Thyroid gland (tissue), 4 donors: ENCODE measurements at regions not wholly inside any gene's neighbourhood (a gene's known extent, or its start where the extent isn't known, plus 50 kb on each side); places are given as distances from the start of the nearest gene placed in this dataset.

ENCODE experiments used
- DNase-seq, 2 donors: peaks; one replicate each; pipeline ENCODE4 v3.0.0-alpha.2; 2019
- H3K27ac ChIP-seq, 3 donors: fragments of 200-600 bp; sonication (generic); 1 replicate in 2 of 3; 2 replicates in 1 of 3; pipeline ENCODE4 v1.5.1; 2016 to 2019; ENCODE audit warnings: mild to moderate bottlenecking in 1 of 3, moderate library complexity in 1 of 3
- H3K27me3 ChIP-seq: fragments of 200-600 bp; sonication (generic); one replicate; pipeline ENCODE4 v1.5.1; 2019
- H3K36me3 ChIP-seq, 2 donors: fragments of 200-600 bp; sonication (generic); one replicate each; pipeline ENCODE4 v1.5.1; 2016 to 2019
- H3K4me1 ChIP-seq, 2 donors: fragments of 200-600 bp; sonication (generic); one replicate each; pipeline ENCODE4 v1.5.1; 2017 to 2019
- H3K4me3 ChIP-seq, 3 donors: fragments of 200-600 bp; sonication (generic); replicated peaks in 1 of 3; 1 replicate in 2 of 3; 2 replicates in 1 of 3; pipeline ENCODE4 v1.5.1; 2016; ENCODE audit warnings: mild to moderate bottlenecking in 1 of 3
- H3K9me3 ChIP-seq: fragments of 200-600 bp; sonication (generic); one replicate; pipeline ENCODE4 v1.5.1; 2017
- POLR2A ChIP-seq, 2 donors: fragments of 450-650 bp; IDR thresholded peaks; one replicate each; pipeline ENCODE4 v1.6.1; 2017; ENCODE audit warnings: antibody characterized with exemption in 2 of 2, mild to moderate bottlenecking in 2 of 2, moderate library complexity in 1 of 2
- WGBS, 2 donors: methylation state at CpG; one replicate each; pipeline ENCODE4 v1.1.5; 2017; 5-methylcytosine and 5-hydroxymethylcytosine counted together
- intact Hi-C: fragments of 100-400 bp; cut with DNase I; formaldehyde crosslinking; loops from one replicate; pipeline ENCODE4 v1.15.1; 2023
- TF ChIP-seq, protein P1 (sequence below), 6 experiments: fragments of 200-600 bp in 3 of 6; fragments of 450-650 bp in 3 of 6; sonication (generic) in 3 of 6; IDR thresholded peaks; one replicate each; pipeline ENCODE4 v1.5.1; 2016 to 2019; ENCODE audit warnings: antibody characterized with exemption in 6 of 6, mild to moderate bottlenecking in 2 of 6, inconsistent platforms in 1 of 6, moderate library complexity in 1 of 6

GRCh38 chr15:81680829-81681228, 306.8 kb upstream of the TMC3 start:
- no peaks in the 10 kb centered on the region for H3K27me3 ChIP-seq
- H3K4me3 ChIP-seq: no peak overlapping the region
- no peak for TF ChIP-seq POLR2A (IDR thresholded peaks at IDR 0.05)
- TF ChIP-seq, protein P1, sequence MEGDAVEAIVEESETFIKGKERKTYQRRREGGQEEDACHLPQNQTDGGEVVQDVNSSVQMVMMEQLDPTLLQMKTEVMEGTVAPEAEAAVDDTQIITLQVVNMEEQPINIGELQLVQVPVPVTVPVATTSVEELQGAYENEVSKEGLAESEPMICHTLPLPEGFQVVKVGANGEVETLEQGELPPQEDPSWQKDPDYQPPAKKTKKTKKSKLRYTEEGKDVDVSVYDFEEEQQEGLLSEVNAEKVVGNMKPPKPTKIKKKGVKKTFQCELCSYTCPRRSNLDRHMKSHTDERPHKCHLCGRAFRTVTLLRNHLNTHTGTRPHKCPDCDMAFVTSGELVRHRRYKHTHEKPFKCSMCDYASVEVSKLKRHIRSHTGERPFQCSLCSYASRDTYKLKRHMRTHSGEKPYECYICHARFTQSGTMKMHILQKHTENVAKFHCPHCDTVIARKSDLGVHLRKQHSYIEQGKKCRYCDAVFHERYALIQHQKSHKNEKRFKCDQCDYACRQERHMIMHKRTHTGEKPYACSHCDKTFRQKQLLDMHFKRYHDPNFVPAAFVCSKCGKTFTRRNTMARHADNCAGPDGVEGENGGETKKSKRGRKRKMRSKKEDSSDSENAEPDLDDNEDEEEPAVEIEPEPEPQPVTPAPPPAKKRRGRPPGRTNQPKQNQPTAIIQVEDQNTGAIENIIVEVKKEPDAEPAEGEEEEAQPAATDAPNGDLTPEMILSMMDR (IDR thresholded peaks at IDR 0.05): no peak
- no peaks in the 10 kb centered on the region for H3K9me3 ChIP-seq
- no peaks in the 10 kb centered on the region for H3K4me1 ChIP-seq
- no peaks in the 10 kb centered on the region for H3K36me3 ChIP-seq
- intact Hi-C loops: no loop called here
- H3K27ac ChIP-seq: no peak overlapping the region
- DNase-seq: no peak

DNA sequence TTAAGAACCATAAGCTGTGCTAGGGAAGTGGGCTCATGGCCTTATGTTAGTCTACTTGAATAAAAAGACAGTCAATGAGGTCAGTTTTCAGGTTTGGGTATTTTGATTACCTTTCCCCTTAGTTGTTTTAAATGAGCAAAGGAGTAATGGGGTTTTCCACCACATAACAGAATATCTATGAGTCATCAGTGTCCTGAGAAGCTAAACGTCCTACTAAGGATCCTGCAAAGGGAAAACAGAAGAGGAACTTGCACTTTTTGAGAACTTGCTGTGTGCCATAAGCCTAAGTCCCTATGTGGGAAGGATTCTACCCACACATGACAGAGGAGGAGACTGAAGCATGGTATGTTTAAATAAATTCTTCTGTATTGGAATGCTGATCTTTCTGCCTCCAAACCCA, 292.8 kb upstream of the TMC3 start:
- Histone ChIP-seq H3K36me3 (no peaks in the 10 kb centered on the region), H3K9me3 (no peaks in the 10 kb centered on the region), H3K27ac (no peak overlapping the region), H3K4me1 (no peaks in the 10 kb centered on the region), H3K27me3 (no peaks in the 10 kb centered on the region), H3K4me3 (no peak overlapping the region)
- intact Hi-C loops: no loop called here
- 25 to 65% methylated on average over 1 of the region's 1 CpG for WGBS, 2 donors
- no peak for DNase-seq
- no peak for TF ChIP-seq POLR2A (IDR thresholded peaks at IDR 0.05)
- TF ChIP-seq, protein P1 (IDR thresholded peaks at IDR 0.05): no peak

DNA sequence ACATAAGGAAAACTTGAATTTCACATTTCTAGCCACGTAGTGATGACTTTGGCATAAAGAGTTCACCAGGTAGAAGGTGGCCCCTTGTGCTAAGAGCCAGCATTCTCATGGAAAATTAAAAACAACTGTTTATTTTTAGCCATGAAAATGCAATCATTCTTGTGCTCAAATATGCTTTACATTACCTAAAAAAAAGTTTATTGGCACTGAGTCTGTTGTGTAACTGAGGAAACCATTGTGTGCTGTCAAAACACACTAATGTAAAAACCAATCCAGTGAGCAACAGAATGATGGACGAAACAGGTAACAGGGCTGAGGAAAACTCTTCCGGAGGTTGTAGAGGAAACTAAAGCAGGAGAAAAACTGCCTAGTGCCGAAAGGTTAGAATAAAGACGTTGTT, 287.0 kb upstream of the TMC3 start:
- WGBS, 2 donors: 69 to 76% methylated on average over 5 of the region's 5 CpGs
- H3K27me3 ChIP-seq: no peaks in the 10 kb centered on the region
- no peak for DNase-seq
- no peaks in the 10 kb centered on the region for H3K9me3 ChIP-seq
- H3K4me1 ChIP-seq: no peaks in the 10 kb centered on the region
- H3K36me3 ChIP-seq: no peaks in the 10 kb centered on the region
- H3K27ac ChIP-seq: no peak overlapping the region
- intact Hi-C loops: no loop called here
- no peak for TF ChIP-seq POLR2A (IDR thresholded peaks at IDR 0.05)
- H3K4me3 ChIP-seq: no peak overlapping the region

GRCh38 chr15:81653259-81653658, 279.2 kb upstream of the TMC3 start:
- no peaks in the 10 kb centered on the region for H3K9me3 ChIP-seq
- WGBS, 2 donors: 79 to 82% methylated on average over 2 of the region's 2 CpGs
- H3K27ac ChIP-seq: no peak overlapping the region
- TF ChIP-seq, protein P1 (IDR thresholded peaks at IDR 0.05): no peak
- TF ChIP-seq POLR2A (IDR thresholded peaks at IDR 0.05): no peak
- DNase-seq: no peak
- intact Hi-C loops: no loop called here
- no peaks in the 10 kb centered on the region for H3K27me3 ChIP-seq
- H3K36me3 ChIP-seq: no peaks in the 10 kb centered on the region
- no peak overlapping the region for H3K4me3 ChIP-seq
- H3K4me1 ChIP-seq: no peaks in the 10 kb centered on the region

DNA sequence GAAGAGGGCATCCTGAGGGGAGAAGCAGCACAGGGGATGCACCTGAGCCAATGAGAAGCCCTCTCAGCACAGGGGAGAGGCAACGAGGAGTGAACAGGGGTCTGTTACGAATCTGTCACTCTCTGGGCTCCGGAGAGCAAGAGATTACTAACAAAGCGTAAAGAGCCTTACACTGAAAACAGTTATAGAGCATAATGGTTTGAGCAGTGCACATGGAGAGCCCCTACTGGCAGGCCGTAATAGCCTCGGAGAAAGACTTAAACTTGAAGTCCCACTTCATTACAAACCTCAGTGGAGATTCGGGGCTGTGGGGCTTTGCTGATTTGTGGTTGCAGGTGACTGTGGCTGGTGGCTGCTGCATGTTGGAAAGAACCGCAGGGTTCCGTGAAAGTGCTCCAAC, 271.5 kb upstream of the TMC3 start:
- TF ChIP-seq, protein P1 (IDR thresholded peaks at IDR 0.05): no peak
- no peak for TF ChIP-seq POLR2A (IDR thresholded peaks at IDR 0.05)
- no peak overlapping the region for H3K4me3 ChIP-seq
- no peaks in the 10 kb centered on the region for H3K9me3 ChIP-seq
- H3K36me3 ChIP-seq: no peaks in the 10 kb centered on the region
- WGBS, 2 donors: 65 to 69% methylated on average over 9 of the region's 9 CpGs
- intact Hi-C loops: no loop called here
- DNase-seq: no peak
- H3K27ac ChIP-seq: no peak overlapping the region
- H3K4me1 ChIP-seq: no peaks in the 10 kb centered on the region
- H3K27me3 ChIP-seq: no peaks in the 10 kb centered on the region

- TF ChIP-seq, protein P1 (IDR thresholded peaks at IDR 0.05): no peak
- no peak for TF ChIP-seq POLR2A (IDR thresholded peaks at IDR 0.05)
- 77 to 83% methylated on average over 4 of the region's 4 CpGs for WGBS, 2 donors
- H3K27ac ChIP-seq: no peak overlapping the region
These were observed 269.8 kb upstream of the TMC3 start for GRCh38 chr15:81643771-81644170.

More at GRCh38 chr15:81643771-81644170, 269.8 kb upstream of the TMC3 start:
- no peak for DNase-seq
- intact Hi-C loops: no loop called here
- H3K36me3 ChIP-seq: no peaks in the 10 kb centered on the region
- no peaks in the 10 kb centered on the region for H3K4me1 ChIP-seq
- H3K4me3 ChIP-seq: no peak overlapping the region
- no peaks in the 10 kb centered on the region for H3K27me3 ChIP-seq
- no peaks in the 10 kb centered on the region for H3K9me3 ChIP-seq
